MM.1S (cell line): ENCODE measurements at regions not wholly inside any gene's neighbourhood (a gene's known extent, or its start where the extent isn't known, plus 50 kb on each side); places are given as distances from the start of the nearest gene placed in this dataset.

Source experiments
- DNase-seq: peaks from one replicate; pipeline ENCODE4 v3.0.0-alpha.2; 2015
- H2AFZ ChIP-seq: fragments of 300-600 bp; sonication (generic); 2 replicates; pipeline ENCODE4 v1.6.0; 2016; ENCODE audit warnings: antibody characterized with exemption, low read length
- H3F3A ChIP-seq: fragments of 300-600 bp; sonication (generic); 2 replicates; pipeline ENCODE4 v1.6.1; 2016; ENCODE audit warnings: mild to moderate bottlenecking, antibody characterized with exemption, low read length, moderate library complexity, mixed read lengths; ENCODE audit not compliant: insufficient read depth
- H3K27ac ChIP-seq: fragments of 300-600 bp; sonication (generic); 2 replicates; pipeline ENCODE4 v1.5.1; 2016; ENCODE audit warnings: mild to moderate bottlenecking, low read length
- H3K27me3 ChIP-seq: fragments of 300-600 bp; sonication (generic); replicated peaks from 2 replicates; pipeline ENCODE4 v1.6.0; 2016; ENCODE audit warnings: low read length; ENCODE audit not compliant: insufficient read depth
- H3K36me3 ChIP-seq: fragments of 300-600 bp; sonication (generic); replicated peaks from 2 replicates; pipeline ENCODE4 v1.6.1; 2016; ENCODE audit warnings: mild to moderate bottlenecking, low read length, mixed read lengths; ENCODE audit not compliant: insufficient read depth
- H3K4me1 ChIP-seq: fragments of 300-600 bp; sonication (generic); 2 replicates; pipeline ENCODE4 v1.6.1; 2016; ENCODE audit warnings: low read length, mixed read lengths
- H3K4me2 ChIP-seq: fragments of 300-600 bp; sonication (generic); 2 replicates; pipeline ENCODE4 v1.6.0; 2016; ENCODE audit warnings: low read depth, low read length
- H3K4me3 ChIP-seq: fragments of 300-600 bp; sonication (generic); 2 replicates; pipeline ENCODE4 v1.5.1; 2016; ENCODE audit warnings: low read length, mixed read lengths
- H3K79me2 ChIP-seq: fragments of 300-600 bp; sonication (generic); 2 replicates; pipeline ENCODE4 v1.6.1; 2016; ENCODE audit warnings: mixed run types, low read length, mixed read lengths
- H3K9ac ChIP-seq: fragments of 300-600 bp; sonication (generic); 2 replicates; pipeline ENCODE4 v1.6.1; 2016; ENCODE audit warnings: low read length, mixed read lengths
- H3K9me2 ChIP-seq: fragments of 300-600 bp; sonication (generic); replicated peaks from 2 replicates; pipeline ENCODE4 v1.6.1; 2016; ENCODE audit warnings: mild to moderate bottlenecking, low read length, mixed read lengths; ENCODE audit not compliant: insufficient read depth
- H3K9me3 ChIP-seq: fragments of 300-600 bp; sonication (generic); replicated peaks from 2 replicates; pipeline ENCODE4 v1.6.1; 2016; ENCODE audit warnings: mild to moderate bottlenecking, low read length, mixed read lengths; ENCODE audit not compliant: insufficient read depth
- H4K20me1 ChIP-seq: fragments of 300-600 bp; sonication (generic); 2 replicates; pipeline ENCODE4 v1.6.1; 2016; ENCODE audit warnings: mild to moderate bottlenecking, low read length, moderate library complexity, mixed read lengths; ENCODE audit not compliant: insufficient read depth
- CTCF ChIP-seq: fragments of 300-600 bp; sonication (generic); IDR thresholded peaks from 2 replicates; pipeline ENCODE4 v1.5.1; 2016; ENCODE audit warnings: antibody characterized with exemption, low read length, mixed read lengths
- EZH2 ChIP-seq: fragments of 300-600 bp; sonication (generic); optimal IDR thresholded peaks from 2 replicates; pipeline ENCODE3; 2017; ENCODE audit warnings: low read depth, mild to moderate bottlenecking, antibody characterized with exemption, low read length, mixed read lengths
- EZH2phosphoT487 ChIP-seq: fragments of 300-600 bp; sonication (generic); IDR thresholded peaks from 2 replicates; pipeline ENCODE4 v1.6.1; 2018; ENCODE audit warnings: antibody characterized with exemption, low read length

- no peaks in the 10 kb centered on the region for H3K9me2 ChIP-seq
- no peak overlapping the region for H3K27ac ChIP-seq
- H3K4me1 ChIP-seq, result 0 out of 2 replicates have a peak, but pooled peaks cover 12% of the 10 kb centered on the region
- no peak overlapping the region for H2AFZ ChIP-seq
- no peak overlapping the region for H3K4me2 ChIP-seq
- no peaks in the 10 kb centered on the region for H3K36me3 ChIP-seq
- no peaks in the 10 kb centered on the region for H3K27me3 ChIP-seq
- TF ChIP-seq CTCF (no peak), EZH2 (no peak), EZH2phosphoT487 (no peak)
- H3K79me2 ChIP-seq, result no peaks in the 10 kb centered on the region
- peaks cover 9% of the 10 kb centered on the region; the same call in 1 of the 2 replicates for H3F3A ChIP-seq
- H4K20me1 ChIP-seq, result no peaks in the 10 kb centered on the region
- DNase-seq, result no peak
- no peak overlapping the region for H3K9ac ChIP-seq
- H3K9me3 ChIP-seq, result no peaks in the 10 kb centered on the region
- no peak overlapping the region for H3K4me3 ChIP-seq
Observed at GRCh38 chr2:146873056-146873455, 971.8 kb upstream of the ACVR2A start.

GRCh38 chr2:146870691-146871090 is 974.1 kb upstream of the ACVR2A start:
- no peak overlapping the region for H3K4me2 ChIP-seq
- DNase-seq, result no peak
- H3F3A ChIP-seq, result peaks cover 9% of the 10 kb centered on the region; the same call in 1 of the 2 replicates

GRCh38 chr2:146869328-146869727 is 975.5 kb upstream of the ACVR2A start:
- Histone ChIP-seq H3K4me2 (no peak overlapping the region), H3K79me2 (no peaks in the 10 kb centered on the region), H3K9me3 (no peaks in the 10 kb centered on the region), H3K36me3 (no peaks in the 10 kb centered on the region), H3K27ac (no peak overlapping the region), H3K27me3 (no peaks in the 10 kb centered on the region), H2AFZ (no peak overlapping the region), H3K9me2 (no peaks in the 10 kb centered on the region), H3K9ac (no peak overlapping the region), H3K4me3 (no peak overlapping the region), H4K20me1 (no peaks in the 10 kb centered on the region), H3K4me1 (0 out of 2 replicates have a peak, but pooled peaks cover 5% of the 10 kb centered on the region), H3F3A (peaks cover 5% of the 10 kb centered on the region; the same call in 1 of the 2 replicates)
- no peak for TF ChIP-seq CTCF
- TF ChIP-seq EZH2phosphoT487, result no peak
- no peak for TF ChIP-seq EZH2
- DNase-seq, result no peak

More at GRCh38 chr2:146870691-146871090, 974.1 kb upstream of the ACVR2A start:
- H3K27me3 ChIP-seq, result no peaks in the 10 kb centered on the region
- H3K4me1 ChIP-seq, result 0 out of 2 replicates have a peak, but pooled peaks cover 12% of the 10 kb centered on the region
- H3K36me3 ChIP-seq, result no peaks in the 10 kb centered on the region
- no peak for TF ChIP-seq CTCF
- TF ChIP-seq EZH2, result no peak
- no peak for TF ChIP-seq EZH2phosphoT487
- H2AFZ ChIP-seq, result no peak overlapping the region
- no peaks in the 10 kb centered on the region for H3K79me2 ChIP-seq
- no peak overlapping the region for H3K4me3 ChIP-seq
- H4K20me1 ChIP-seq, result no peaks in the 10 kb centered on the region
- H3K9ac ChIP-seq, result no peak overlapping the region
- no peak overlapping the region for H3K27ac ChIP-seq
- no peaks in the 10 kb centered on the region for H3K9me3 ChIP-seq
- no peaks in the 10 kb centered on the region for H3K9me2 ChIP-seq
